Hepatocyte (in vitro differentiated cells): ENCODE measurements at regions not wholly inside any gene's neighbourhood (a gene's known extent, or its start where the extent isn't known, plus 50 kb on each side); places are given as distances from the start of the nearest gene placed in this dataset.

Experiments used
- CTCF ChIP-seq: fragments of 200-600 bp; sonication (generic); IDR thresholded peaks from 2 replicates; pipeline ENCODE4 v1.5.1; 2016; ENCODE audit warnings: antibody characterized with exemption, mild to moderate bottlenecking; ENCODE audit not compliant: poor library complexity
- EZH2 ChIP-seq: fragments of 200-600 bp; sonication (generic); IDR thresholded peaks from 2 replicates; pipeline ENCODE4 v1.6.1; 2016; ENCODE audit warnings: antibody characterized with exemption, mild to moderate bottlenecking, borderline replicate concordance
- EZH2phosphoT487 ChIP-seq: fragments of 200-600 bp; sonication (generic); IDR thresholded peaks from one replicate; pipeline ENCODE4 v1.6.1; 2018; ENCODE audit warnings: antibody characterized with exemption, mild to moderate bottlenecking, low read depth, moderate library complexity; ENCODE audit not compliant: unreplicated experiment, severe bottlenecking

DNA sequence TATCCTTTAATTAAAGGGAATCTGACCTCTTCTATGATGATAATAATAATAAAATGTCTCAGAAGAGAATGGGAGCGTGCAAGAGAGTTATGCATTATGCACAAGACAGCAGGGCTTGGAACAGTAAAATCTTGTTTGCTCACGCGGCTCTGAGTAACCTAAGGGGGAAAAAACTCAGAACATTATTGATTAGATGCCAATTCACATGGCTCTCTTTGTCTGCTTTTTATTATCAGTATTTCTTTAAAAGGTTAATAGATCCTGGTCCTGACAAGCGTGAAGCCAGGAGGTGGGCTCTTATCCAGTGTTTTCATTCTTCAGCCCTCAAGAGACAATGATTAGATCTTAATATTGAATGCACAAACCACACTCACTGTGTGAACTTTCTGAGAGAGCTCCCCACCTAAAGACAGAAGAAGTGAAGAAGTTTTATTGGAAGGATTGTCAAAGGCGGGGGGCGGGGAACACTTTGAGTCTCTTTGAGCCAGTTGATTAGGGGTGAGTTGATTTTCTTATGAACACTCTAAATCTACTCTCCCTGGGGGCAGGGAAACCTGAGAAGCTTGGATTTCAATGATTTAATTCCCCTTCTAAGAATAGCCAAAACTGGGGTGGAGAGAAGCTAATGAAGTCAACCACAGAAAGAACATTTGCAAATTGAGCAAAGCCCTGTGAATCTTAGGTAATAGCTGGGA is 127.5 kb upstream of the CTAGE1 start:
- TF ChIP-seq CTCF (no peak), EZH2 (no peak), EZH2phosphoT487 (no peak)
